K562 (cell line): ENCODE measurements at regions not wholly inside any gene's neighbourhood (a gene's known extent, or its start where the extent isn't known, plus 50 kb on each side); places are given as distances from the start of the nearest gene placed in this dataset.

Source experiments
- ZNF436 ChIP-seq: fragments of 250-450, 450-650 bp; sonication (Bioruptor Pico); formaldehyde crosslinking; IDR thresholded peaks from 2 replicates; pipeline ENCODE4 v1.7.0; 2020; ENCODE audit warnings: mild to moderate bottlenecking
- TF ChIP-seq, protein P1 (sequence below): fragments of 200-800 bp; sonication (Bioruptor generic); IDR thresholded peaks from 2 replicates; pipeline ENCODE4 v1.6.1; 2016; ENCODE audit warnings: missing genetic modification characterization, missing compliant biosample characterization

DNA sequence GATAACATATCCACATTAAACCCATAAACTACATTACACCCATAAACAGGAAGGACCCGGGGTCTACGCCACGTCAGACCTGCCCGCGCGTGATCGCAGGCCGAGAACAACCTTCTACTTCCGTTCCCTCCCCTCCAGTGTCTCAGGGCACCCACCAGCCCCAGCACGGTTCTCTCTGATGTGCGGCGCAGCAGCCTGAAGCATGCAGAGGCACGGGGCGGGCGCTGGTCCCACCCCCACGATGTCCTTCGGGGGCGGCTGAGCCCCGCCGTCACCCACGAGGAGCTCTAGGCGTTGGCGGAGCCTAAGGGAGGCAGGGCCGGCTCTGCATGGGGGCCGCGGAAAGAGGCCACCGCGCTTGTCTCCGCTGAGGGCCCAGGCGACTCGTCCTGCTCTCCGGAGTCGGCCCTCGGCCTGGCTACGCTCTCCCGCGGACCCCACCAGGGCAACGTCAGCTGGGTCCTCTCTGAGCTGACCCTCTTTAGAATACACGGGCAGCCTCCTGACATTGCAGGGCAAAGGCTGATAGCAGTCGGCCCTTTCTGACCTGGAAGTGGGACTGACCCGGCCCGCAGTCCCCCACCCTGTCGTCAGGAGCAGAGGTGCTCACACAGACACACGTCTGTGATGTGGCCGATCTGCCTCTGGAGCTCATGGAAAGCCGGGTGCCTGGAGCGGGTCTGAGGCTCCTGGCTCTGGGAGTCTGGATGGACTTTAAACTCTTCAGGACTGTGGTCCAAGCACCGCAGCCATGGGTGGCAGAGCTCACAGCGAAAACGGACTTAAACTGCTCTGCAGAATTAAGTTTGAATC, 65.6 kb upstream of the ADGRA1 start (continued):
- TF ChIP-seq, protein P1, sequence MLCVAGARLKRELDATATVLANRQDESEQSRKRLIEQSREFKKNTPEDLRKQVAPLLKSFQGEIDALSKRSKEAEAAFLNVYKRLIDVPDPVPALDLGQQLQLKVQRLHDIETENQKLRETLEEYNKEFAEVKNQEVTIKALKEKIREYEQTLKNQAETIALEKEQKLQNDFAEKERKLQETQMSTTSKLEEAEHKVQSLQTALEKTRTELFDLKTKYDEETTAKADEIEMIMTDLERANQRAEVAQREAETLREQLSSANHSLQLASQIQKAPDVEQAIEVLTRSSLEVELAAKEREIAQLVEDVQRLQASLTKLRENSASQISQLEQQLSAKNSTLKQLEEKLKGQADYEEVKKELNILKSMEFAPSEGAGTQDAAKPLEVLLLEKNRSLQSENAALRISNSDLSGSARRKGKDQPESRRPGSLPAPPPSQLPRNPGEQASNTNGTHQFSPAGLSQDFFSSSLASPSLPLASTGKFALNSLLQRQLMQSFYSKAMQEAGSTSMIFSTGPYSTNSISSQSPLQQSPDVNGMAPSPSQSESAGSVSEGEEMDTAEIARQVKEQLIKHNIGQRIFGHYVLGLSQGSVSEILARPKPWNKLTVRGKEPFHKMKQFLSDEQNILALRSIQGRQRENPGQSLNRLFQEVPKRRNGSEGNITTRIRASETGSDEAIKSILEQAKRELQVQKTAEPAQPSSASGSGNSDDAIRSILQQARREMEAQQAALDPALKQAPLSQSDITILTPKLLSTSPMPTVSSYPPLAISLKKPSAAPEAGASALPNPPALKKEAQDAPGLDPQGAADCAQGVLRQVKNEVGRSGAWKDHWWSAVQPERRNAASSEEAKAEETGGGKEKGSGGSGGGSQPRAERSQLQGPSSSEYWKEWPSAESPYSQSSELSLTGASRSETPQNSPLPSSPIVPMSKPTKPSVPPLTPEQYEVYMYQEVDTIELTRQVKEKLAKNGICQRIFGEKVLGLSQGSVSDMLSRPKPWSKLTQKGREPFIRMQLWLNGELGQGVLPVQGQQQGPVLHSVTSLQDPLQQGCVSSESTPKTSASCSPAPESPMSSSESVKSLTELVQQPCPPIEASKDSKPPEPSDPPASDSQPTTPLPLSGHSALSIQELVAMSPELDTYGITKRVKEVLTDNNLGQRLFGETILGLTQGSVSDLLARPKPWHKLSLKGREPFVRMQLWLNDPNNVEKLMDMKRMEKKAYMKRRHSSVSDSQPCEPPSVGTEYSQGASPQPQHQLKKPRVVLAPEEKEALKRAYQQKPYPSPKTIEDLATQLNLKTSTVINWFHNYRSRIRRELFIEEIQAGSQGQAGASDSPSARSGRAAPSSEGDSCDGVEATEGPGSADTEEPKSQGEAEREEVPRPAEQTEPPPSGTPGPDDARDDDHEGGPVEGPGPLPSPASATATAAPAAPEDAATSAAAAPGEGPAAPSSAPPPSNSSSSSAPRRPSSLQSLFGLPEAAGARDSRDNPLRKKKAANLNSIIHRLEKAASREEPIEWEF (CRISPR knock-in tag): no peak
- TF ChIP-seq ZNF436 (CRISPR knock-in tag): no peak
